ENCODE measurements at regions not wholly inside any gene's neighbourhood (a gene's known extent, or its start where the extent isn't known, plus 50 kb on each side); places are given as distances from the start of the nearest gene placed in this dataset.
"Not testable (repeated sequence)": the region's sequence is repeated elsewhere in the genome, so short reads cannot be mapped to it uniquely, and the experiment has no call there.

GRCh38 chr14:83893447-83893846 lies 1636.5 kb upstream of the FLRT2 start:
- no peaks in the 10 kb centered on the region for H3K36me3 ChIP-seq (ENCODE audit: control insufficient read depth in 2 of 2, insufficient read depth in 1 of 2, low read length in 2 of 2)
- ChIA-PET POLR2A (no interaction called here), CTCF (no interaction called here)
- no peaks in the 10 kb centered on the region for H3K9me3 ChIP-seq (ENCODE audit: control insufficient read depth, insufficient read depth, low read depth, low read length)
- H3K27ac ChIP-seq (ENCODE audit: extremely low read depth, low read depth, low read length), result no peak overlapping the region
- no peaks in the 10 kb centered on the region for H3K4me1 ChIP-seq (ENCODE audit: control insufficient read depth, insufficient read depth, low read length)
- no peak overlapping the region for H3K4me3 ChIP-seq (ENCODE audit: low read depth, low read length)
- TF ChIP-seq GLI4 (tag by site-specific recombination; IDR thresholded peaks at IDR 0.05) (no peak), ZNF530 (tag by site-specific recombination; IDR thresholded peaks at IDR 0.05; ENCODE audit: low read depth) (no peak), ZNF626 (tag by site-specific recombination; IDR thresholded peaks at IDR 0.05) (no peak), SCRT2 (tag by site-specific recombination; IDR thresholded peaks at IDR 0.05) (no peak), ZNF624 (tag by site-specific recombination; IDR thresholded peaks at IDR 0.05) (no peak), ZNF571 (tag by site-specific recombination; IDR thresholded peaks at IDR 0.05) (no peak), ZNF76 (tag by site-specific recombination; IDR thresholded peaks at IDR 0.05; ENCODE audit: borderline replicate concordance, low read depth) (no peak), KLF9 (tag by site-specific recombination; IDR thresholded peaks at IDR 0.05; ENCODE audit: low read depth) (no peak), ZNF211 (tag by site-specific recombination; IDR thresholded peaks at IDR 0.05; ENCODE audit: low read depth) (no peak), ZNF146 (tag by site-specific recombination; IDR thresholded peaks at IDR 0.05) (no peak), ZNF670 (tag by site-specific recombination; IDR thresholded peaks at IDR 0.05; ENCODE audit: low read depth) (no peak), SCRT1 (tag by site-specific recombination; IDR thresholded peaks at IDR 0.05; ENCODE audit: borderline replicate concordance) (no peak), ZNF140 (tag by site-specific recombination; IDR thresholded peaks at IDR 0.05) (no peak), OVOL3 (tag by site-specific recombination; IDR thresholded peaks at IDR 0.05) (no peak)
- TF ChIP-seq, protein P1, sequence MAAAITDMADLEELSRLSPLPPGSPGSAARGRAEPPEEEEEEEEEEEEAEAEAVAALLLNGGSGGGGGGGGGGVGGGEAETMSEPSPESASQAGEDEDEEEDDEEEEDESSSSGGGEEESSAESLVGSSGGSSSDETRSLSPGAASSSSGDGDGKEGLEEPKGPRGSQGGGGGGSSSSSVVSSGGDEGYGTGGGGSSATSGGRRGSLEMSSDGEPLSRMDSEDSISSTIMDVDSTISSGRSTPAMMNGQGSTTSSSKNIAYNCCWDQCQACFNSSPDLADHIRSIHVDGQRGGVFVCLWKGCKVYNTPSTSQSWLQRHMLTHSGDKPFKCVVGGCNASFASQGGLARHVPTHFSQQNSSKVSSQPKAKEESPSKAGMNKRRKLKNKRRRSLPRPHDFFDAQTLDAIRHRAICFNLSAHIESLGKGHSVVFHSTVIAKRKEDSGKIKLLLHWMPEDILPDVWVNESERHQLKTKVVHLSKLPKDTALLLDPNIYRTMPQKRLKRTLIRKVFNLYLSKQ (tag by site-specific recombination; IDR thresholded peaks at IDR 0.05; ENCODE audit: borderline replicate concordance), result no peak

DNA sequence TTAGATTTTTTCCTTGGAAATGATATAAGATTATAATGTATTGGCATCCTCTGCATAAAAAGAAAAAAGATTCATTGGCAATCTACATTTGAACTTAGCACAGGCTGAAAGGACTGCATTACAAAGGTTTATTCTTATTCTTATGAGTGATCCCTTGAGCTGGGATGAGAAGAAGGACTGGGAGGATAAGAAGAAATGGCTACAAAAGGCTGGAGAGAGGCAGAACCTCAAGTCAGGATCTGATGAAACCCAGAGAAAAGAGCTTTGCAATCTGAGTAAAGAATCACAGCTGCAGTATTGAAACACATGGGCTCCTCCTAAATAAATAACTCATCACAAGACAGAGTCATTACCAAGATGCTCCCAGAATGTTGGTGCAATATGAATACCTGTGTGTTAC lies 1635.4 kb upstream of the FLRT2 start:
- Histone ChIP-seq H3K27ac (ENCODE audit: extremely low read depth, low read depth, low read length) (no peak overlapping the region), H3K4me1 (ENCODE audit: control insufficient read depth, insufficient read depth, low read length) (no peaks in the 10 kb centered on the region), H3K36me3 (ENCODE audit: control insufficient read depth in 2 of 2, insufficient read depth in 1 of 2, low read length in 2 of 2) (no peaks in the 10 kb centered on the region), H3K9me3 (ENCODE audit: control insufficient read depth, insufficient read depth, low read depth, low read length) (no peaks in the 10 kb centered on the region), H3K4me3 (ENCODE audit: low read depth, low read length) (no peak overlapping the region)
- ChIA-PET CTCF (no interaction called here), POLR2A (no interaction called here)
- TF ChIP-seq ZNF555 (tag by site-specific recombination; conservative IDR thresholded peaks at IDR 0.05) (no peak), SP3 (tag by site-specific recombination; IDR thresholded peaks at IDR 0.05) (no peak), ZNF48 (tag by site-specific recombination; IDR thresholded peaks at IDR 0.05) (no peak), ZFP3 (tag by site-specific recombination; IDR thresholded peaks at IDR 0.05; ENCODE audit: low read depth) (no peak), ZNF585B (tag by site-specific recombination; IDR thresholded peaks at IDR 0.05) (no peak), GLIS2 (tag by site-specific recombination; IDR thresholded peaks at IDR 0.05) (no peak), ZNF37A (tag by site-specific recombination; IDR thresholded peaks at IDR 0.05) (no peak), ZNF660 (tag by site-specific recombination; IDR thresholded peaks at IDR 0.05) (no peak), BCL6B (tag by site-specific recombination; IDR thresholded peaks at IDR 0.05) (no peak), ZNF10 (tag by site-specific recombination; IDR thresholded peaks at IDR 0.05) (no peak)
- TF ChIP-seq, protein P2, sequence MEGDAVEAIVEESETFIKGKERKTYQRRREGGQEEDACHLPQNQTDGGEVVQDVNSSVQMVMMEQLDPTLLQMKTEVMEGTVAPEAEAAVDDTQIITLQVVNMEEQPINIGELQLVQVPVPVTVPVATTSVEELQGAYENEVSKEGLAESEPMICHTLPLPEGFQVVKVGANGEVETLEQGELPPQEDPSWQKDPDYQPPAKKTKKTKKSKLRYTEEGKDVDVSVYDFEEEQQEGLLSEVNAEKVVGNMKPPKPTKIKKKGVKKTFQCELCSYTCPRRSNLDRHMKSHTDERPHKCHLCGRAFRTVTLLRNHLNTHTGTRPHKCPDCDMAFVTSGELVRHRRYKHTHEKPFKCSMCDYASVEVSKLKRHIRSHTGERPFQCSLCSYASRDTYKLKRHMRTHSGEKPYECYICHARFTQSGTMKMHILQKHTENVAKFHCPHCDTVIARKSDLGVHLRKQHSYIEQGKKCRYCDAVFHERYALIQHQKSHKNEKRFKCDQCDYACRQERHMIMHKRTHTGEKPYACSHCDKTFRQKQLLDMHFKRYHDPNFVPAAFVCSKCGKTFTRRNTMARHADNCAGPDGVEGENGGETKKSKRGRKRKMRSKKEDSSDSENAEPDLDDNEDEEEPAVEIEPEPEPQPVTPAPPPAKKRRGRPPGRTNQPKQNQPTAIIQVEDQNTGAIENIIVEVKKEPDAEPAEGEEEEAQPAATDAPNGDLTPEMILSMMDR (tag by site-specific recombination; IDR thresholded peaks at IDR 0.05), result no peak

- H3K4me3 ChIP-seq (ENCODE audit: low read depth, low read length); POLR2A ChIA-PET; H3K27ac ChIP-seq (ENCODE audit: extremely low read depth, low read depth, low read length); H3K36me3 ChIP-seq (ENCODE audit: control insufficient read depth in 2 of 2, insufficient read depth in 1 of 2, low read length in 2 of 2); H3K9me3 ChIP-seq (ENCODE audit: control insufficient read depth, insufficient read depth, low read depth, low read length); H3K4me1 ChIP-seq (ENCODE audit: control insufficient read depth, insufficient read depth, low read length): not testable (repeated sequence)
- CTCF ChIA-PET, result interaction anchor here (1.1 kb wide), 1 partner anchor 356 kb away, joined by 3 read pairs; no protein-coding TSS in a partner anchor
Observed at GRCh38 chr14:83898558-83898957, 1631.4 kb upstream of the FLRT2 start.
